GM12873 (cell line): ENCODE measurements at regions not wholly inside any gene's neighbourhood (a gene's known extent, or its start where the extent isn't known, plus 50 kb on each side); places are given as distances from the start of the nearest gene placed in this dataset.

Experiments used
- TF ChIP-seq, protein P1 (sequence below): IDR thresholded peaks from 2 replicates; pipeline ENCODE4 v1.5.1; 2012; ENCODE audit warnings: low read depth, mild to moderate bottlenecking, moderate library complexity, low read length, control low read depth; ENCODE audit not compliant: insufficient read depth; ENCODE audit errors: missing control alignments

DNA sequence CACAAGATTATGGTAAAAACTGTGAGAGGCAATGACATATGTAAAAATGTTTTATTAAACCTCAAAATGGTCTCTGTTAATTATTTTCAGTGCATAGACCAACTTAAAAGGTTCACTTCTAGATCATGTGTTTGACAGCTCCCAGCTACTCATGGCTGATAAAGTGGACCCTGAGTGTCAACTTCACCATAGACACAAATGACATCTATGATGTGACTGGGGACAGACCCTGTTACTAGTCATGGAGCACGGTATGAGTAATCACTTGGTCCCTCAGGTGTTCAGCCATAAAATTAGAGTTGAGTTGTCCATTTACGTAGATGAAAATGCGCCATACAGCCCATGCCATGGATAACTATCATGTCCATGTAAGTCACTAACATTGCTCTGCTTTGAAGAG lies 199.8 kb downstream of the ZNF365 start:
- TF ChIP-seq, protein P1, sequence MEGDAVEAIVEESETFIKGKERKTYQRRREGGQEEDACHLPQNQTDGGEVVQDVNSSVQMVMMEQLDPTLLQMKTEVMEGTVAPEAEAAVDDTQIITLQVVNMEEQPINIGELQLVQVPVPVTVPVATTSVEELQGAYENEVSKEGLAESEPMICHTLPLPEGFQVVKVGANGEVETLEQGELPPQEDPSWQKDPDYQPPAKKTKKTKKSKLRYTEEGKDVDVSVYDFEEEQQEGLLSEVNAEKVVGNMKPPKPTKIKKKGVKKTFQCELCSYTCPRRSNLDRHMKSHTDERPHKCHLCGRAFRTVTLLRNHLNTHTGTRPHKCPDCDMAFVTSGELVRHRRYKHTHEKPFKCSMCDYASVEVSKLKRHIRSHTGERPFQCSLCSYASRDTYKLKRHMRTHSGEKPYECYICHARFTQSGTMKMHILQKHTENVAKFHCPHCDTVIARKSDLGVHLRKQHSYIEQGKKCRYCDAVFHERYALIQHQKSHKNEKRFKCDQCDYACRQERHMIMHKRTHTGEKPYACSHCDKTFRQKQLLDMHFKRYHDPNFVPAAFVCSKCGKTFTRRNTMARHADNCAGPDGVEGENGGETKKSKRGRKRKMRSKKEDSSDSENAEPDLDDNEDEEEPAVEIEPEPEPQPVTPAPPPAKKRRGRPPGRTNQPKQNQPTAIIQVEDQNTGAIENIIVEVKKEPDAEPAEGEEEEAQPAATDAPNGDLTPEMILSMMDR = no peak

DNA sequence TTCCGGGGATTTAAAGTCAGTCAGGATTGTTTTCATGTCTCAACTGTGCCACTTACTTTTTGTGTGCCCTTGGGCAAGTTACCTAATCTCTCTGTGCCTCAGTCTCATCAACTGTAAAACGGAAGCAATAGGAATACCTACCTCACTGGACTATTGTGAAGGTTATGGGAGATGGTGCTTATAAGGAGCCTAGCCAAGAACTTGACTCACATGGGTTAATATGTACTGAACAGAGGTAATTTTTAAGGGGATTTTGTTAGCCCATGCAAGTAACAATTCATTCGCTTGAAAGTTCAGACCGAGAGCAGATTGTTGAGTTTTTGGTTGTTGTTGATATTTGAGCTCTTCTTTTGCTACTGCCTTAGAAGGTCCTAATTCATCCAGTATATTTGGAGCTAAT lies 202.9 kb downstream of the ZNF365 start:
- TF ChIP-seq, protein P1 = no peak

DNA sequence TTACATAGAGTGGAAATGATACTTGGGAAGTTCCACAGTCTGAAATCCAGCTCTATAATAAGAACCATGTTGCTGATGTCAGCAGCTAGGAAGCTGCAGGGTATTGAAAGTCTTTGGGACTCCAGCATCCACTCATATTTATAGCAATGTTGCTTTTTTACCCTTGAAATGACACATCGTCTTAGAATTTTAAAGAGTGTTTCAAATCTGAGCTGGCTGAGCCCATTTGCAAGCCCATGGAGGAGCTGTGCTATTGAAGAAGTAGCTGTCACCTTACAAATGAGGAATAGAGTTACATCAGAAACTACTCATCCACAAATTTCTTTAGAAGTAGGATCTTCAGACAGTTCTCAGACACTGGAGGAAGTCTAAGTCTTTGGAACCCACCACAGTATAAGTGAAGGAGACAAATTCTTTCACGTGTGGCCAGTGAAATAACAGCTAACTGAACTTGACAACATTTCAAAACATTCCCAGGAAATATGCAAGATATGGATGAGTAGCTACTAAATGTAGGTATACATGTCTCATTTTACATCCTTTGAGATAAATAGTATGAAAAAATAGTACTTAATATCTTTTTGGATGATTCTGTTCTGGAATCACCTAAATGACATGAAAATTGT lies 203.6 kb downstream of the ZNF365 start:
- TF ChIP-seq, protein P1 = no peak

DNA sequence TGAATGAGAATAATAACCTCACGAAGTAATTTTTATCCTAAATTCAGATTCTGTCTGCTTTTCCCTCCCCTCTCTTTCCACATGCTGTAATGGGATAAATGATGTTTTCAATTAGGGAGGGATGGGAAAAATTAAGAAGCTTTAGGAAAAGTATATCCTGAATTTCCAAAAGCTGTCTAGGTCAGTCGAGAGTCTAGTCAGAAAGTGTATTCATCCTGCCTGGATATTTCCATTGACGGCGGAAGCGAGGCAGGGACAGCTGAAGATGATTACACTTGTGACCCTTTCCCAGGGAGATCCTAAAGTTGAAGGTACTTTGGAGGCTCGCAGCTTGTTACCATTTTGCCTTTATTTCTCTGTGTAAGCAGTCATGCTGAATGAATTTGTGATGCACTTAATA lies 204.1 kb downstream of the ZNF365 start:
- TF ChIP-seq, protein P1 = no peak

DNA sequence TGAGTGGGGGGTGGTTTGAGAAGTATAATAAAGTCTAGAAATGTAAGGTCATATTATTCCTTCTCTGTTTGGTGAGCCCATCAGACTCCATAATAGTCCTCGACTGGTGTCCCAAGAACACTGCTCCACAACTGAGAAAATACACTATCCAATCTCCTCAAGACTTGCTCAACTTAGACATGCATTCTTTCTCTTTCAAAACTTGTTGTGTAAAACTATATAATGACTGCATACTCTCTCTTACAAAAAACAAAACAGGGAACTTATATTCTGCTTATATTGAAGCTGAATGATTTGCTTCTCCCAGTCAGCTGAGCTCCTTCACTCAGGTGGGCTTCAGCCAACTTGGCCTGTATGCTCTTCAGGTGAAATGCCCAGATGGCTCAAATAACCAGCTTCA lies 204.7 kb downstream of the ZNF365 start:
- TF ChIP-seq, protein P1 = no peak

DNA sequence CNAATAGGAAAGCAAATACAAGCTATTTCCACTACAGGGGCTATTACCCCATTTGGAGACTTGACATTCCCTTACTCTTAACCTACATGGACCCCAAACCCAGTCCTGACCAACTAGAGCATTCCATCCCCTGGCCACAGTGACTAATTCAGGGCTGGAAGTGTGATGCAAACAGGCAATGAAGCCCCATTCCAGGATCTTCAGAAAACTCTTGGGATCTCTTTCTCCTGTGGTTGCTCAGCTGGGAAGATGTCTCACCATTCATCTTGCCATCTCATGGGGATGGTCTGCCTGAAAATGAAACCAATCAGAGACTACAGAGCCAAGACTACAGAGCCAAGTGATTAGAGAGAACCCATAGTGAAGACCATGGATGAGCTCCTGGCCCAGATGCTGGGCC lies 206.2 kb downstream of the ZNF365 start:
- TF ChIP-seq, protein P1 = no peak

DNA sequence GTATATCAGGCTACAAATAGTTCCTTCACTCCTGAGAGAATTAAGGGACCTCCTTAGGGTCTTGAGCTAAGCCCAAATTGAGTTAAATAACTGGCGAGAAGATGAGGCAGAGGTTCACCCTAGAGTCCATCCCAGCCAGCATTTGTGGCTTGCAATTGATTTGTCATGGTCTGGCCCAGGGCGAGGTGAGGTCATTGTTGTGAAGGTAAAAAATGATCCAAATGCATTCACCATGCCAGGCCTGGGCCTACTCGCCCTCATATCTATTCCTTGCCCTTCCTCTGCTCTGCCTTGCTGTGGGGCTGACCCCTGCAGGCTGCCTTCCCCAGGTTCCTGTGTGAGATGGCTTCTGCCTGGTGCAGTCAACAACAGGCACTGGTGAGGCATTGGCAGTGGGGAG lies 207.2 kb downstream of the ZNF365 start:
- TF ChIP-seq, protein P1 = no peak

DNA sequence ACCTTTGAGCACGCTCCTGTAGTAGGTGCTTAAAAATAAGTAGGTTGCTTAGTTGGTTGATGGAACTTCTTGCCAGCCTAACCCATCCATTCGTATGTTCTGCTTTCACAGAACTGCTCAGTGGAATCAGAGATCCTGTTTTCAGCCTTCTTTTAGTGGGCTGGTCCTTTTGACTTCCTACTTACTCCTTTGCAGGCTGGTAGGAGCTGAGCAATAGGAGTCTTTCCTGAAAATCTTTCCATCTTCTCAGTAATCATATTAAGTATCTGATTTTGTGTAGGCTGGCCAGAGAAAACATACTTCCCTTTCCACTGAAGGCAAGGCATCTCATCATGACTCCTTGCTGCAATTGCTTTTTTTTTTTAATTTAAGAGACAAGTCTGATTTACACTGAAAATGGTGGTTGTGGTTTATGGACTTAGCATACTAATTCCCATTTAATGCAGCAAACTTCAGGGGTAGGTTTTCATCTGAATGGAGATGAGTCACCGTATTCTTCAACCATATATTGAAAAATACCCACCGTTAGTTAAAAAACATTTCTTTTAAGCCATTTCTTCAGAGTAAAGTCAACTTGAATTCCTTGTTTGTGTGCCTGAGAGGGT lies 208.0 kb downstream of the ZNF365 start:
- TF ChIP-seq, protein P1 = no peak
